NCI-H2227 (cell line): ENCODE measurements at regions not wholly inside any gene's neighbourhood (a gene's known extent, or its start where the extent isn't known, plus 50 kb on each side); places are given as distances from the start of the nearest gene placed in this dataset.
A peak's percentile ranks its signal among the peaks of the same experiment; 100 is the strongest.
"Not testable (repeated sequence)": the region's sequence is repeated elsewhere in the genome, so short reads cannot be mapped to it uniquely, and the experiment has no call there.

ENCODE experiments used
- DNase-seq: peaks from one replicate; lab custom pipeline; 2025; ENCODE audit not compliant: unreplicated experiment; lab: John Stamatoyannopoulos, UW

DNA sequence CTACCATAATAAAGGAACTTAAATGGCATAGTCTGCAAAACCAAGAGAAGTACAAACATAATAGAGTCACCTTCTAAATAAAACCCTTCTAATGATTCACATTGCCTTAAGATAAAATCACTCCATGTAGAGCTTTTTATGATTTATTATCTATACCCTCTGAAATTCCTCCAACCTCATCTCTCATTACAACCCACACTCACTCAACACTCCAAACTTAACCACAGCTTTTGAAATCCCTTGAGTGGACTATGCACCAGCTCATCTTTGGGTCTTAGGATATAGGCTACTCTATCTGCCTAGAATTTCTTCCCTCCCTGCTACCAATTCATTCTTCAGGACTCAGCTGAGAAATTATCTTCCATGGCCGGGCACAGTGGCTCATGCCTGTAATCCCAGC is 122.5 kb downstream of the CETN3 start:
- DNase-seq: no peak

DNA sequence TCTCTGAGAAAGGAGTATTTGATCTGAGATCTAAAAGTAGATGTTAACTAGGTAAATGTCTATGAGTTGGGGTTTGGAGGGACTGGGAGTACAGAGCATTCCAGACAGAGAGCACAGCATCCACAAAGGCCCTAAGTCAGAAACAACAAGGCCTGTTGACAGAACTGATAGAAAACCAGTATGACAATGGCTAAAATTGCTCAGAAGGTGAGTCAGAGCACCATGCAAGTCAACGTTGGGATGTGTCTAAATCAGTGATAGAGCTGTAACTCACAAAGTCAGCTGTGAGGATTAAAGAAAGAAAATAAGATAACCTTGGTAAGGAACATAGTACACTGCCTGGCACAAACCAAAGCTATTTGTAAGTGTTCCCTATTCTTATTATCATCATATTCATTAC is 124.0 kb downstream of the CETN3 start:
- no peak for DNase-seq

DNA sequence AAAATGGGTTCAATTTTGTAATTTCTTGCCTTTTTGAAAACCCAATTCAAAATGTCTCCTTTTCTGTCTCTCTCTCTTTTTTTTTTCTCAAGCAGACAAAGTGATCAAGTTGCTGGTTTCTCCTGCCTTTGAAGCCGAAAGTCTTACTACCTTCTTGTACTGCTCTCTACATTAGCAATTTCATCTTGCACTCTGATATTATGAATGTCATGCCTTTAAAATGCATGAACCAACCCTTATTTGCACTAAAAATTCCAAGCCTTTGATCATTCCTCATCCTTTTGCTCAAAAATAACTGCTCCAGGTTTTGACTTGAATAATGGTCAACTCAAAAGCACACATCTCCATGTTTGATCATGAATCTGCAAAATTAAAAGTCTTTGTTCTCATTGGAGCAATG is 125.2 kb downstream of the CETN3 start:
- no peak for DNase-seq

DNA sequence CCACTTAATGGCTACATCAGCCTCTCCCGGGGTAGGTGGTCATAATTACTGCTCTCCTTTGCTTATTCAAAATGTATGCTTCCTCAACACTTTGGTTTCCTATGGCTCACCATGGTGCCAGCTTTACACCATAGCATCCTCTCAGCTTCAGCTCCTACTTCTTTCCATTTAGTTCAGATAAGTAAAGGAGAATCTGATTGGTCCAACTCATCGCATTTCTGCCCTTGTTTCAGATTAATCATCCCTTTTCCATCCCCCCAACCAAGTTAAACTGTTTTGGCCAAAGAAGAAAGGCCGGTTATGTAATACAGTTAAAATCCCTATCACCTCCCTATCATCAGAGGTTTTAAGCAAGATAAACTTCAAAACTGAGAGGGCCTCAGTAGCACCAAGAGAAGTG is 130.5 kb downstream of the CETN3 start:
- no peak for DNase-seq

DNA sequence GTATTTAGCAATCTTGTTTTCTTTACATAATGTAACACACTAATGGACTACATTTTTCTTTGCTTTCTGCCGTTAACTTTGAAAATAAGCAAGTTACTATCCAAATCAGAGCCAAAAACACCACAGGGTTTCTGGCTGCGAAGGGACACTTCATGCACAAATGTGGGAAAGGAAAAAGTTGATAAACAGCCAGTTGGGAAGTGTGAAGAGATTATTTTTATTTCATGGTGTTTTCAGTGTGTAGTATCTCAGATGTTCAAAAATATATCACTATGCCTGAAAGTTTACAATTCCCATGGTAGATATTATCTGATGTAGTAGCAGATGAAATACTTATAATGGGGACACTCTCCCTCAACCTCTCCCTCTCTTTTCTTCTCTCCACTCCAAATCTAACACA is 135.3 kb downstream of the CETN3 start:
- no peak for DNase-seq

DNA sequence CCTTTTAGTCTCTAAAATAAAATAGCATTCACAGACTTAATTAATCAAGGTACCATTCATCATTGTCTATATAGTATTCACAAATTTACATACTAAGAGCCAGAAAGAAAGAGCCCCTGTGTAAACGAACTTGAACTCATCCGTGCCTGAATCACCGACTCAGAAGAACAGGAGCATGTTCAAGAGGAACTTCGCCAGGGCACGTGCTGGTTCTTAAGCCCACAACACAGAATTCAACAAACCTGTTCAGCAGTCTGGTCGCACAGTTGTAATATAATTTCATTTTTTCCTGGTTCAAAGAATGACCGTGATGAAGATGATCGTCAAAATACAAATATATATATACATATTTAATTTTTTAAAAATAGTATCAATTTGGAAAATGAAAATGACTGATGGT is 141.9 kb downstream of the CETN3 start:
- DNase-seq: no peak

DNA sequence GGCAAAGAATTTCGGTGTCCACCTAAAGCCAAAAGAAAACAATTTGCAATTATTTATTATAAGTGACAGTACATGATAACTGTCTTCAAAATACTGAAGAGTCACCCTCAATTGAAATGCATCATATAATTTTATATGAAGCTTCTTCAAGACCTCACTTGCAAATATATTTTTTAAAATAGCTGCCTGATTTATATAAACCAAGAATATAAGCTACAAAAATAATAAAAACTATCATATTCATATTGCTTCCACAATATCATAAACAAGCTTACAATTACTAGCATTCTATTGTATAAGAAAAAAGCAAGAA is 144.1 kb downstream of the CETN3 start:
- no peak for DNase-seq

DNA sequence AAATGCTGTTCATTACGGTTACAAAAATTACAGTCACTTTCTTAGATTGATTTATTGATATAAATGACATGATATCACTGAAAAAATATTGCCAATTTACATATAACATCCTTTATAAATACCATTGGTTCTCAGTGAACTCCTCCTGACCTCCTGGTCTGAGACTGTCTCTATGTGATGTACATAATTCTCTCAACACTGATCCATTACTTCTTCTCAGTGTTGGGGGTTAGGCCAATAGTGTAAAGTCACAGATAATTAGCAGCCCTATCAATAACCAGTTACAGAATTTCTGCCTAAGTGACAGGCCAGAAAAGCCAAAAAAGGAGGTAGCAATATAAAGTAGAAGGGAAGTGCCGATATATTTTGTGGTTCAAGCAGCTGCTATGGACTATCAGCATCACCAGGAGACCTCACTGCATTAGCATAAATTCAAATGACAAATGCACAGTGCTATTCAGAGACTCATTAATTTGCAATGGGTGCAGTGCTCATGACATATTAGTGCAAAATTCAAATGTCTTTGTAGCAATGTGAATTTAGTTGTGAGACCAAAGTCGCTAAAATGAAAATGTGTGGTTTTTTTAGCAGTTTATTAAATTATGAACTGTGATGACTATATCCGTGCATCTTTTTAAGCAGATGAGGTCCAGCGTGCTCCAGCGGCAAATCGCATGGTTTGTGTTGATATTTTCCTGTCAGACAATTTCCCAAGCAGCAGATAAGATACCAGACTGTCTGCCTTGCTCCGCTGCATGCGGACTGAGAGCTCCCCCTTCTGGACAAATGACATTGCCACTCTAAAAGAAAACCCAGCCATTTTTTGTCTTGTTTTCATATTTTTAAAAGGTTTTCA is 144.6 kb downstream of the CETN3 start:
- peak; percentile 78 for DNase-seq

DNA sequence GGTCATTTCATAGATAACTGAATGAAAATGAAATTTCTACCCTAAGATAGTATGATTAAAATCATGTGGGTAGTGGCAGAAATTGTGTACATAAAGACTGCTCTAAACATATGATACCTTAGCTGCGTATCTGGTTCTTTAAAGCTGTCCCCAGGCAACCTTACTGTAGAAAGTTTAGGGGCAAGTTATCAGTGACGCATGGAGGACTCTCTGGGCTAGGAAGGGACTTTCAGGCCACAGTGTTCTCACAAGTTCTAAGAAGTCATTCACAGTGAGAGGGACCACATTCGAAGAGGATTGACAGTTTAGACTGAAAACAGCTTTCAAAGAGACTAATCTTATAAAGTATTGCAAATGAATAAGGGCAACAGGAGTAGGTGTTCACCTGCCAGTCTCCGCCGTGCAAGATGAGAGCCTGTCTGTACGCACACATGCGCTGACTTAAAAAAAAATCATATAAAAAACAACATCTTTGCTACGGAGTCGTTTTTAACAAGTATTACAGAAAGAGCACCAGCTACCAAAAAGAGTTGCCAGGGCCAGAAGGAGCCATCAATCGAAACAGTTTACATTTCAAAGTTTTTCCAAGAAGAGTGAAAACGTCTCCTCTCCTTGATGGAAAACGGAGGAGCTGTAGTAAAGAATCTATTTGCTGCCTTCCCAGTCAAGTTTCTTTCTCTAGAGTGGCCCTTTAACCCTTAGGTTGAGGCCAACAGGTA is 146.3 kb downstream of the CETN3 start:
- DNase-seq: no peak

DNA sequence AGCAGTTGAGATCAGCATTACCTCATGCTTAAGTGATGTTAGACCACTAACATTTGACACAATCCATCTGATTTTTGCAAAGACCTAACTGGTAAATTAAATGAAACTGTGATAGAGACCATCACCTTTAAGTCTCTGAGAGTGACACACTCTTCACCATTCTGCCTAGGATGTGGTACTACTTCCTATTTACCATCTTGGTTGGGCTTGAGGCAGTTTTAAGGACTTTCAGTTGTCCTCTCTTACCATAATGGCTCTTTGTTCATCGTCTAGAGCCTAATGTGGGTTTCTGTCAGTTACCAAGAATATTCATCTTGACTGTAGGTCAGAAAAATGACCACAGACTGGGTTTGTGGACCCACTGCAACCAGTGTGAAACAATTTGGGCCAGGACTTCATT is 158.1 kb downstream of the CETN3 start:
- DNase-seq: no peak

DNA sequence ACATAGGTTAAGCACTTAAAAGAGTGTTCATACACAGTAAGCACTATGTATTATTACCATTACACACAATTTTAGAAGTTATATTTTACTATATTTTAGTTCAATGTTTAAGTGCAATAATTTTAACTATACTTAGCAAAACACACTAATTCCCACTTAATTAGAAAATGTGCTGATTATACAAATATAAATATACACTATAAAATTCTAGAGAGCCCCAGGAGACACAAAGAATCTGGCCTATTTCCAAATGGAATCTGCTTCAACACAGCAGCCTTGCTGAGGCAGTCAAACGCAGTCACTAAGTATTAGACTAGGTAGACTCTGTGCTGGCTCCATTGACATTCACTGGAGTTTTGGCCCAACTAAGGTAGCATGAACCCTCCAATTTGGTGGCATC is 160.9 kb downstream of the CETN3 start:
- no peak for DNase-seq

DNA sequence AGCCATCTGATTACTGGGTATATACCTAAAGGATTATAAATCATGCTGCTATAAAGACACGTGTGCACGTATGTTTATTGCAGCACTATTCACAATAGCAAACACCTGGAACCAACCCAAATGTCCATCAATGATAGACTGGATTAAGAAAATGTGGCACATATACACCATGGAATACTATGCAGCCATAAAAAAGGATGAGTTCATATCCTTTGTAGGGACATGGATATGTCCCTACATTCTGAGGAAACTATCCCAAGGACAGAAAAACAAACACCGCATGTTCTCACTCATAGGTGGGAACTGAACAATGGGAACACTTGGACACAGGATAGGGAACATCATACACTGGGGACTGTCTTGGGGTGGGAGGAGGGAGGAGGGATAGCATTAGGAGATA is 165.7 kb downstream of the CETN3 start:
- not testable (repeated sequence) for DNase-seq

DNA sequence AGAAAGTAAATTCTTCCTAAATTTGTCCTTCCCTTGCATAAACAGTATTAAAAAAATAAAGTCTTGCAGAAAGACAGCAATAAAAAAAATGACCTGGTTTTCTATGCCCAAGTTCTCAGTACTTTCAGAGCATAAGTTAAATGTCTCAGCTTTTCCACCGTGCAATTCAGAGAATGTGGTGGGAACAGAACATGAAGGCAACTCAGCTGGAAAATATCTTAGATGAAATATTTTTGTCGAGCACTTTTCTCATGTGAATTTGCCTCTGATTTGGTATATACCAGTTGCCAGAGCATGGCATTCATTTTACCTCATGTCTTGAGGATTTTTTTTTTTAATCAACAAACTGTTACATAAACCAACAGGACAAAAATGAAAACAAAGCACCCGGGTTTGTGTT is 176.1 kb downstream of the CETN3 start:
- DNase-seq: no peak

DNA sequence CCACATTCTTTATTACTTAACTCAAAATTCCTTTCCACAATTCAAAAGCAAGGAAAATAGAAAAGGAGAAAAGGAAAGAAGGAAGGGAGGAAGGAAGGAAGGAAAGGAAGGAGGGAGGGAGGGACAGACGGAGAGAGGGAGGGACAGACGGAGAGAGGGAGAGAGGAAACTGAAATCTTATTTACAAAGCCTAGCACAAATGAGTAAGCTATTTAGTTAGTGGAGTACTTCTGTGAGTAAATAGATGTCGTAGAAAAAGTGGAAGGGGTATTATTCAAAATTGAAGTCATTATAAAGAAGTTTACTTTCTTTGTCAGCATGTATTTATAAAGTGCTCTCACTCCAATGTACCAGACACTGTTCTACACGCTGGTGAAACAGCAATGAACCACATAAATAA is 177.9 kb downstream of the CETN3 start:
- no peak for DNase-seq

DNA sequence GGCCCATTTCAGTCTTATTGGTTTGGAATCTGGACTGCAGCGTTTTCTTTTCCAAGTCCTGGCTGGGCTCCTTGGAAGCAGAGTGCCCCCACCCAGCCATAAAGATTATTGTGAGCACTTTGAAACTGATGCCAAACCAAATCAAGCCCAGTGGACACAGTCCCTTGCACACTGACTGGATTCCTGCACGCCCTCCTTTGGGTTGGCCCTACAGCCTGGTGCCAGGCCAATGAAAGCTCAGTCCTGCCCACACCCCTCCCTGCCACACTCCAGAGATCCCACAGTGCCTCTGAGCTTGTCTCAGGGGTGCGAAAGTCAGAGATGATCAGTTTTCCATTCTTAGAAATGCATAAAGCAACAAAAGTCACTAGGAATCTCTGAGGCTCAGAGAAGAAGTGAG is 181.9 kb downstream of the CETN3 start:
- DNase-seq: no peak

DNA sequence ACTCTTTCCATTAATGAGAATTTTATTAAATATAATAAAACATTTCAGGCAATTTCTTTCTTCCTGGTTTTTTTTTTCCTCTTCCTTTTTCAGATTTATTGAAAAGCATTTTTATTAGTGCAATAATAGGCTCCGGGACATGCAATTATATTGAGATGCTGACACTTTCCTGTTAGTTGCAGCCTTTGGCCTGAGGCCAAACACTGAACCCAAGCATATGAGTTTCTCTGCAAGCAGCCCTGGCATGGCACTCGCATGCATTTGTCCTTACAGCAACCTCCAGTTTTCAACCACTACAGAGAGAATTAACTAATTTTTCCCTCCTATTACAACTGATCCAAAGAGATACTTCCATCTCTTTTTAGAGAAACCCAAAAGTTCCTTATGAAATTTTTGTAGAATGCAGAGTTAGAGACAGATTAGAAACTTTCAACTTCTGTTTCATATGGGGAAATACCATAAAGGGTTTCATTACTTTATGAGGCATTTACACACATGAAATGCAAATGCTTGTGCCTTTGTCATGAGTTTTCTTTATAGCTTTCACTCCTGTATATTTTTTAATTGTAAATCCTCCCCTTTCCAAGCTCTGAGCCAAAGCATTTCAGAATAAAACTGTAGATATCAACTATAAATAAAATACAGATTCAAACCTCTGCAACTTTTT is 183.0 kb downstream of the CETN3 start:
- no peak for DNase-seq

DNA sequence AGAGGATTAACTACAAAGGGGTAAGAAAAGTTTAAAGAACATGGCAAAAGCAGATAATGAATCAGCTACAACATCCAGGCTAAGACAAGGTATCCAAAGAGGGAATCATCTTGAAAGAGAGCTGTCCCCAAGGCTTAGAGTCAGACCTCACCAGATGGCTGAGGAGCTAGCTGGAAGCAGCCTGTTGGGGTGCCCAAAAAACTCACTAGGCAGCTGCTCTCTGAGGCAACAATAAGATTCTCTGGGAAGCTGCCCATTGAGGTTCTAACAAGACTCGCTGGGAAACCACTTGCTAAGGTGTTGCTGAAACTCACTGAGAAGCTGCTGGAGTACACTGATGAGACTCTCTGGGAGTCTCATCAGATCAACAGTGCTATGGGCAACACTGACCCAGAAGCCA is 185.2 kb downstream of the CETN3 start:
- DNase-seq: no peak

DNA sequence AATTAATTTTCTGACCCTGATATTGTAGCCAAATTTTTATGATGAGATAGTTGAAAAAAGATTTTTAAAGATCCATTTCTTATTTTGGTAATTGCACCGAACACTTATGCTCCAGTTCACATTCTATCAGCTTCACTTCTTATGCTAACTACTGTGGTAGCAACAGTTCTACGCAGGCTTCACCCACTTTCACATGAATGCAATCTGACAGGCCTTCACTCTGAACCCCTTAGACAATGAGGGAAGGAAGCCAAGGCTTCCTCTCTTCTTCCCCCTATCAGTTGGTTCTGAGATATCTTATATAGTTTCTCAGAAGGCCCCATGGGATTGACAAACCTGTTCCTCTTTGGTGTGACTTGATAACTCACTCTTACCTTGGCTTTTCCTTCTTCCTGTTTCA is 185.8 kb downstream of the CETN3 start:
- DNase-seq: no peak

DNA sequence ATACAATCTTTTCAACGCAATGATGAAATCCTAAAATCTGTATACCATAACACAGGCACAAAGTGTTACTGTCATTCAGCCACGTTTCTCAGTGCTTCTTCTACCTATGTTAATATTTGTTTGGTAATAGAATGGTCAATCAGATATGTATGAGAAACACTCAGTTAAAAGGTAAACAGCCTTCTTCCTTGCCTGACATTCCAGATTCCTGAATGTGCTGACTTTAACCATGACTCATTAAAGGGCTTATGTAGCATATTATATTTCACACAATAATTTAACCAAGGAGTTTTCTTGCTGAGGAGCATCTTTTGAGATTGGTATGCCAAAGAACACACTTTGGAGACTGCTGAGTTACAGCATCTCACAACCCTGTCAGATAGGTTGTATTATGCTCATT is 187.6 kb downstream of the CETN3 start:
- no peak for DNase-seq

DNA sequence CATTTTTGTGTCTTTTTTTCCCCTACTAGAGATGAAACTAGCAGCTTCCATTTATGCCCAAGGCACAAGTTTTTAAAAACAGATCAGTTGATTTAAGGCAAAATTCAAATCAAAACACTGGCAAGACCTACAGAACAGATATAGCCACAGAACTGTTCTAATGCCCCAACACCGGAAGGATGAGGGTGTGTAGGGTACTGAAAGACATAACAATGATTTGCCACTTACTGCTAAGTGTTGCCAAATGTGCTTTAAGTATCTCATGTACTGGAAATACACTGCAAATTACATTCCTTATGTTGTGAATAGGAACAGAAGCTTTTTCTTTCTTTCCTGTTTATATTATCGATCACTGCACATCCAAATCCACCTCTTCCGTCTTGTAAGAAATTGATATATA is 189.0 kb downstream of the CETN3 start:
- no peak for DNase-seq

DNA sequence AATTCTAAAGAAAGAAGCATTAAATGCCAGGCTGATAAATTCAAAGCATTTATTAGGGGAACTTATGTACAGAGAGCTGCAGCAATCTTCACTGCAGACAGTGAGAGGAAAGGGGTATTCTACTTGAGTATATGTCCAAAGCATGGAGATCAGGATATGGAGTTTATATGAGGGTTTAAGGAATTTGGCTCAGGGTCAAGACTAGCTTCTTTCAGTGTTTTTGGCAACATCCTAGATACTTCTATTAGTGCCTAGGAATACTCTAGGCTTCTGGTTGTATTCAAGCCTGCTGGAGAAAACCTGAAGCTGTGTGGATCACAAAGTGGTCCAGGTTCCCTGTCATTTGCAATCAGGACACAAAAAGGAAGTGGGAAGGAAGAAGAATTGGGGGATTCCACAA is 194.6 kb downstream of the CETN3 start:
- DNase-seq: no peak

DNA sequence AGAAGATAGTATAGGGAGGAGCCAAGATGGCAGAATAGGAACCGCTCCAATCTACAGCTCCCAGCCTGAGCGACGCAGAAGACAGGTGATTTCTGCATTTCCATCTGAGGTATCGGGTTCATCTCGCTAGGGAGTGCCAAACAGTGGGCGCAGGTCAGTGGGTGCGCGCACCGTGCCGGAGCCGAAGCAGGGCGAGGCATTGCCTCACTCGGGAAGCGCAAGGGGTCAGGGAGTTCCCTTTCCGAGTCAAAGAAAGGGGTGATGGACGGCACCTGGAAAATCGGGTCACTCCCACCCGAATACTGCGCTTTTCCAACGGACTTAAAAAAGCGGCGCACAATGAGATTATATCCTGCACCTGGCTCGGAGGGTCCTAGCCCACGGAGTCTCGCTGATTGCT is 201.2 kb downstream of the CETN3 start:
- DNase-seq: peak; percentile 10
